22Rv1 (cell line): ENCODE measurements at regions not wholly inside any gene's neighbourhood (a gene's known extent, or its start where the extent isn't known, plus 50 kb on each side); places are given as distances from the start of the nearest gene placed in this dataset.

Source experiments
- ZFX ChIP-seq: fragments of 450-650 bp; IDR thresholded peaks from 2 replicates; pipeline ENCODE4 v1.6.1; 2017; ENCODE audit warnings: antibody characterized with exemption, borderline replicate concordance
- TF ChIP-seq, protein P1 (sequence below): fragments of 450-650 bp; IDR thresholded peaks from 2 replicates; pipeline ENCODE4 v1.5.1; 2017; ENCODE audit warnings: mild to moderate bottlenecking

- TF ChIP-seq, protein P1, sequence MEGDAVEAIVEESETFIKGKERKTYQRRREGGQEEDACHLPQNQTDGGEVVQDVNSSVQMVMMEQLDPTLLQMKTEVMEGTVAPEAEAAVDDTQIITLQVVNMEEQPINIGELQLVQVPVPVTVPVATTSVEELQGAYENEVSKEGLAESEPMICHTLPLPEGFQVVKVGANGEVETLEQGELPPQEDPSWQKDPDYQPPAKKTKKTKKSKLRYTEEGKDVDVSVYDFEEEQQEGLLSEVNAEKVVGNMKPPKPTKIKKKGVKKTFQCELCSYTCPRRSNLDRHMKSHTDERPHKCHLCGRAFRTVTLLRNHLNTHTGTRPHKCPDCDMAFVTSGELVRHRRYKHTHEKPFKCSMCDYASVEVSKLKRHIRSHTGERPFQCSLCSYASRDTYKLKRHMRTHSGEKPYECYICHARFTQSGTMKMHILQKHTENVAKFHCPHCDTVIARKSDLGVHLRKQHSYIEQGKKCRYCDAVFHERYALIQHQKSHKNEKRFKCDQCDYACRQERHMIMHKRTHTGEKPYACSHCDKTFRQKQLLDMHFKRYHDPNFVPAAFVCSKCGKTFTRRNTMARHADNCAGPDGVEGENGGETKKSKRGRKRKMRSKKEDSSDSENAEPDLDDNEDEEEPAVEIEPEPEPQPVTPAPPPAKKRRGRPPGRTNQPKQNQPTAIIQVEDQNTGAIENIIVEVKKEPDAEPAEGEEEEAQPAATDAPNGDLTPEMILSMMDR: no peak
- no peak for TF ChIP-seq ZFX
Measured at GRCh38 chr10:113486531-113486930, 66.3 kb upstream of the HABP2 start.
